ENCODE measurements at regions not wholly inside any gene's neighbourhood (a gene's known extent, or its start where the extent isn't known, plus 50 kb on each side); places are given as distances from the start of the nearest gene placed in this dataset.
"Not testable (repeated sequence)": the region's sequence is repeated elsewhere in the genome, so short reads cannot be mapped to it uniquely, and the experiment has no call there.

DNA sequence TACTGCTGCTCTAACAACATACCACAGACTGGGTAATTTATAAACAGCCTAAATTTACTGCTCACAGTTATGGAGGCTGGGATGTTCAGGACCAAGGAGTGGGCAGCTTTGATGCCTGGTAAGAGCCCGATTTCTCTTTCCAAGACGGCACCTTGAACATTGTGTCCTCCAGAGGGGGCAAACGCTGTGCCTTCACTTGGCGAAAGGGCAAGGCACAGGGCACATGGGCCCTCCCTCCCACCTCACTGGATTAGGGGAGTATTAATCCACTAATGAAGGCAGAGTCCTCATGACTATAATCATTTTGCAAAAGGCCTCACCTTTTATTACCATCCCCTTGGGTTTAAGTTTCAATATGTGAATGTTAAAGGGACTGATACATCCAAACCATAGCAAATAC is 397.7 kb downstream of the TMEM38B start:
- no peak for DNase-seq

DNA sequence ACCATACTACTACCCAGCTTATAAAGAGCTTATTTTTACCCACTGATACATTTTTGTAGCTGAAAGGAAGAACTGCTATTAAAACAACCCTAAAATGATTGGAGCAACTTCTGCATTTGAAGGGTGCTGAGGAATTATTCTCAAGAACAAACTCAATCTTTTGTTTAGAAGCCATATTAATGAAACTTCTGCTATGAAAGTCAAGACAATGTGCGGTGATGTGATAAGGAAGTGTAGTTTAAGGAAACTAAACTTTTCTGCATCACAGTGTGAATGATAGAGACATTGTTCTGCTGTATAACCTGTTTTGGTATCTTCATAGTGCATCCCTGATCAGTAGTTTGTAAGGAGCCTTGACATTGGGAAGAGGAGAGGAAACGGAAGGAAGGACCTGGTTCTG is 408.5 kb downstream of the TMEM38B start:
- Histone ChIP-seq H3K36me3 (ENCODE audit: control insufficient read depth, insufficient read depth, low read length) (no peaks in the 10 kb centered on the region), H3K27me3 (ENCODE audit: control insufficient read depth, insufficient read depth, low read length) (no peaks in the 10 kb centered on the region), H3K4me3 (ENCODE audit: low read length) (no peak overlapping the region), H3K27ac (ENCODE audit: low read length) (no peak overlapping the region), H3K9me3 (replicated peaks; ENCODE audit: control insufficient read depth, low read depth, low read length) (no peaks in the 10 kb centered on the region), H3K4me1 (ENCODE audit: control insufficient read depth, insufficient read depth, low read length) (no peaks in the 10 kb centered on the region)
- WGBS (ENCODE audit: insufficient coverage) = 94% methylated on average over 2 of the region's 2 CpGs
- no peak for DNase-seq

More for the DNA sequence above, 397.7 kb downstream of the TMEM38B start:
- 83% methylated on average over 2 of the region's 4 CpGs for WGBS (ENCODE audit: insufficient coverage)
- Histone ChIP-seq H3K27me3 (ENCODE audit: control insufficient read depth, insufficient read depth, low read length) (no peaks in the 10 kb centered on the region), H3K4me3 (ENCODE audit: low read length) (no peak overlapping the region), H3K36me3 (ENCODE audit: control insufficient read depth, insufficient read depth, low read length) (no peaks in the 10 kb centered on the region), H3K9me3 (replicated peaks; ENCODE audit: control insufficient read depth, low read depth, low read length) (no peaks in the 10 kb centered on the region), H3K27ac (ENCODE audit: low read length) (no peak overlapping the region), H3K4me1 (ENCODE audit: control insufficient read depth, insufficient read depth, low read length) (no peaks in the 10 kb centered on the region)

DNA sequence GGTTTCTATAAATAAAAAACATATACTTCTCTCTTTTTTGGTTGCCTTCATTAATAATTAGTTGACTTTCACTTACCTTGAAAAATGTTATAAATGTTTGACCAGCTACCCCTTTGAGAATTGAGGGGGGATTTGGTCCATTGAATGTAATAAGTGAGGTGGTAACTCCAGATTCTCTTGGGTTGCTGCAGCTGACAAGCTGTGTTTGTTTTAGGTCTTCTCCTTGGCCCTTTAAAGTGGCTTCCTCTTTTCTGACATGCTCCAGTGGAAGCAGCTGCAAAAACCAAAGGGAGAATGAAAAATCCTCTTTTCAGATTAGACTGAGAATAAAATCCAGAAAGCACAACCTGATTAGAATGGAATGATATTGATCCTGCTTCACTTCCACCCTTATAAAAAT is 410.5 kb downstream of the TMEM38B start:
- H3K9me3 ChIP-seq (replicated peaks; ENCODE audit: control insufficient read depth, low read depth, low read length) = no peaks in the 10 kb centered on the region
- no peaks in the 10 kb centered on the region for H3K4me1 ChIP-seq (ENCODE audit: control insufficient read depth, insufficient read depth, low read length)
- H3K36me3 ChIP-seq (ENCODE audit: control insufficient read depth, insufficient read depth, low read length) = no peaks in the 10 kb centered on the region
- no peak overlapping the region for H3K4me3 ChIP-seq (ENCODE audit: low read length)
- DNase-seq = no peak
- H3K27me3 ChIP-seq (ENCODE audit: control insufficient read depth, insufficient read depth, low read length) = no peaks in the 10 kb centered on the region
- H3K27ac ChIP-seq (ENCODE audit: low read length) = no peak overlapping the region

DNA sequence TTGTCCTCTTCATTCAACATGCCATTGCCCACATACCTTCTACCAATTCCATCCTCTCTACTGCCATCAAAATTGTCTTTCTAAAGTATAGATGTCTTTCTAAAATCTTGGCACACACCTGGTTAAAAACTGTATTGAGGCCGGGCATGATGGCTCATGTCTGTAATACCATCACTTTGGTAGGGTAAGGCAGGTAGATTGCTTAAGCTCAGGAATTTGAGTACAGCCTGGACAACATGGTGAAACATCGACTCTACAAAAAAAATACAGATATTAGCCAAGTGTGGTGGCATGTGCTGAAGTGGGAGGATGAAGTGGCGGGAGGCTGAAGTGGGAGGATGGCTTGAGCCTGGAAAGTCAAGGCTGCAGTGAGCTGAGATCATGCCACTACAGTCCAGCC is 412.1 kb downstream of the TMEM38B start:
- H3K36me3 ChIP-seq (ENCODE audit: control insufficient read depth, insufficient read depth, low read length) = no peaks in the 10 kb centered on the region
- no peaks in the 10 kb centered on the region for H3K9me3 ChIP-seq (replicated peaks; ENCODE audit: control insufficient read depth, low read depth, low read length)
- no peak overlapping the region for H3K27ac ChIP-seq (ENCODE audit: low read length)
- no peak for DNase-seq
- H3K4me3 ChIP-seq (ENCODE audit: low read length) = no peak overlapping the region
- H3K27me3 ChIP-seq (ENCODE audit: control insufficient read depth, insufficient read depth, low read length) = no peaks in the 10 kb centered on the region
- WGBS (ENCODE audit: insufficient coverage) = no CpG with 5 or more reads among the region's 3 CpGs
- H3K4me1 ChIP-seq (ENCODE audit: control insufficient read depth, insufficient read depth, low read length) = peaks cover 1% of the 10 kb centered on the region

DNA sequence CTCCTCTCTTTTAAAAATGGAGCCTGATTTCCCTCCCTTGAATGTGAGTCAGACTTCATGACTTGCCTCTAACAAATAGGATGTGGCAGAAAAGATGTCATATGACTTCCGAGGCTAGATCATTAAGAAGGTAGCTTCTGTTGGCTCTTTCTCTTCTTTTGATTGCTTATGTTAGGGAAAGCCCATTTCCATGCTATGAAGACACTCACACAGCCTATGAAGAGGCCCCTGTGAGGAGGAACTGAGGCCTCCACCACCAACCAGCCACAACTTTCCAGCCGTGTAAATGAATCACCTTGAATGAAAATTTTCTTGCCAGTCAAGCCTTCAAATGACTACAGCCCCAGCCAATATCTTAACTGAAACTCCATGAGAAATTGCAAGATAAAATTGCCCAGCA is 413.4 kb downstream of the TMEM38B start:
- Histone ChIP-seq H3K36me3 (ENCODE audit: control insufficient read depth, insufficient read depth, low read length) (no peaks in the 10 kb centered on the region), H3K27me3 (ENCODE audit: control insufficient read depth, insufficient read depth, low read length) (no peaks in the 10 kb centered on the region), H3K27ac (ENCODE audit: low read length) (no peak overlapping the region), H3K4me1 (ENCODE audit: control insufficient read depth, insufficient read depth, low read length) (peaks cover 2% of the 10 kb centered on the region), H3K9me3 (replicated peaks; ENCODE audit: control insufficient read depth, low read depth, low read length) (no peaks in the 10 kb centered on the region), H3K4me3 (ENCODE audit: low read length) (no peak overlapping the region)
- no peak for DNase-seq
- 83% methylated on average over 1 of the region's 2 CpGs for WGBS (ENCODE audit: insufficient coverage)

DNA sequence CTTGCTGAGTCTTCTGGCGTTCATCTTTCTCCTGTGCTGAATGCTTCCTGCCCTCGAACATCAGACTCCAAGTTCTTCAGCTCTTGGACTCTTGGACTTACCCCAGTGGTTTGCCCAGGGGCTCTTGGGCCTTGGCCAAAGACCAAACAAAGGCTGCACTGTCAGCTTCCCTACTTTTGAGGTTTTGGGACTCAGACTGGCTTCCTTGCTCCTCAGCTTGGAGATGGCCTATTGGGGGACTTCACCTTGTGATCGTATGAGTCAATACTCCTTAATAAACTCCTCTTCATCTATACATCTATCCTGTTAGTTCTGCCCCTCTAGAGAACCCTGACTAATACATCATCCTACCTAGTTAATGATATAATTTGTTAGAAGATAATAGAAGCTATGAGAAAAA is 415.4 kb downstream of the TMEM38B start:
- H3K27ac ChIP-seq (ENCODE audit: low read length); H3K27me3 ChIP-seq (ENCODE audit: control insufficient read depth, insufficient read depth, low read length); H3K4me3 ChIP-seq (ENCODE audit: low read length); H3K4me1 ChIP-seq (ENCODE audit: control insufficient read depth, insufficient read depth, low read length); H3K9me3 ChIP-seq (replicated peaks; ENCODE audit: control insufficient read depth, low read depth, low read length); DNase-seq; H3K36me3 ChIP-seq (ENCODE audit: control insufficient read depth, insufficient read depth, low read length): not testable (repeated sequence)
- WGBS (ENCODE audit: insufficient coverage) = 80% methylated on average over 2 of the region's 3 CpGs

DNA sequence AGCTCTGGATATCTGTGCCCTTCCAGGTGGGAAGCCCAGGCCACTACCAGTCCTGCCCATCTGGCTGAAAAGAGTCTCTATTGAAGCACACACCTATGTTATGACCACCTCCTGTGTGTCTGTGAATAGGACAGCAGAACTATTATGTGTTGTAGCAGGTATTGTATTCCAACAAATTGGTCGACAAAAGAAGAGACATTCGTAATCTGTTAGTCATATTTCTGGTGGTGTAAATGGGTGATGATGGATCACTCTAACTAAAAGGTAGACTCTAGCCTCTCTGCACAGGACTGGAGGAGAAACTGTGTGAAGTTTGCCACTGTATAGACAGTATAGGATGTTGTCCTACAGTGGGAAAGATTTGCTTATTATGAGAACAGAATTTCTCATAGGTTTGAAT is 416.1 kb downstream of the TMEM38B start:
- H3K27me3 ChIP-seq (ENCODE audit: control insufficient read depth, insufficient read depth, low read length) = no peaks in the 10 kb centered on the region
- H3K4me3 ChIP-seq (ENCODE audit: low read length) = no peak overlapping the region
- H3K4me1 ChIP-seq (ENCODE audit: control insufficient read depth, insufficient read depth, low read length) = peaks cover 2% of the 10 kb centered on the region
- no CpG with 5 or more reads among the region's 2 CpGs for WGBS (ENCODE audit: insufficient coverage)
- no peaks in the 10 kb centered on the region for H3K9me3 ChIP-seq (replicated peaks; ENCODE audit: control insufficient read depth, low read depth, low read length)
- no peak overlapping the region for H3K27ac ChIP-seq (ENCODE audit: low read length)
- no peak for DNase-seq
- H3K36me3 ChIP-seq (ENCODE audit: control insufficient read depth, insufficient read depth, low read length) = no peaks in the 10 kb centered on the region

DNA sequence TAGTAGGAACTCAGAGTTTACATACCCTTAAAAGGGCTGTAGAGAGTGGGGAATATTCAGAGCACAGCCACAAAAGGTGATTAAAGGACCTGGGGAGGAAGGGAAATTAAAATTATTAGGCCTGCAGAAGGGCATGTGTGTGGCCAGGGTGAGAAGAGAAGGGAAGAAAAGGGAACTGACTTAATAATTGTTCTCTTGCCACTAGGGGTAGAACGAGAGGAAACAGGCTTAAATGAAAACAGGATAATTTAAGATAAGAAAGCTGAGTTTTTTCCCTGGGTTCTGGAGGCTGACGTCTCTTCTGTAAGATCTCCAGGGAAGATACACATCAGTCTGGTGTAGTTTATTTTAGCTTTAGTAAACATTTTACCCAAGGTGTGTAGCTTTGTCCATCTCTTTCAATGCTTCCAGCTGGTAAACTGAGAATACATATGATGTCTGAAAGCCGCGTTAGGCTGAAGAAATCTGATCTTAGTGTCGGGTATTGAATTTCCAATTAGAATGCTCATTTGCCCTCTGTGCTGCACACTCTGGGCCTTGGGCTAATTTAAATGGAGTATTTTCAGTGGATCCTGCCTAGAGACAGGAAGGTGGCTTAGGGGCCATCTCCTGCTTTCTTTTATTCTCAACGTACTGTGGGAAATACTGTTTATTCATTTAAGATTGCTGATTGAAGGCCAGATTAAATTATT is 416.8 kb downstream of the TMEM38B start:
- H3K27ac ChIP-seq (ENCODE audit: low read length) = no peak overlapping the region
- H3K9me3 ChIP-seq (replicated peaks; ENCODE audit: control insufficient read depth, low read depth, low read length) = no peaks in the 10 kb centered on the region
- no peak for DNase-seq
- H3K4me3 ChIP-seq (ENCODE audit: low read length) = no peak overlapping the region
- no peaks in the 10 kb centered on the region for H3K27me3 ChIP-seq (ENCODE audit: control insufficient read depth, insufficient read depth, low read length)
- peaks cover 2% of the 10 kb centered on the region for H3K4me1 ChIP-seq (ENCODE audit: control insufficient read depth, insufficient read depth, low read length)
- 29% methylated on average over 3 of the region's 6 CpGs for WGBS (ENCODE audit: insufficient coverage)
- H3K36me3 ChIP-seq (ENCODE audit: control insufficient read depth, insufficient read depth, low read length) = no peaks in the 10 kb centered on the region

DNA sequence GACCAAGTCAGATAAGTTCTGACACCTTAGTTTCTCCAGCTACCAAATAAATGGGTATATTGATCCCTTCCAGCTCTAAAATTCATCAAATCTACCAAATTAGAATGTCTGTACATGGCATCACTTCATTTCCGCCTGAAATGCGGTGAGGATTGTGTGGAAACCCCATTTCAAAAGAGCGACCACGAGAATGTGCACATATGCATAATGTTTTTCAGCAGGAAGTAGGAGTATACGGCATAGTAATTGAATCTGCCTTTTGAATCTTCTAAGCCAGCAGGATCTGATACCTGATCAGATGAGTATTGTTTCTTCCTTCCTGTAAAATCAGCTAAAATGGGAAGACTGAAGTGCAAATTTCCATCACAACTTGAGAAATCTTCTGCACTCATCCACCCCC is 418.6 kb downstream of the TMEM38B start:
- Histone ChIP-seq H3K27ac (ENCODE audit: low read length) (no peak overlapping the region), H3K27me3 (ENCODE audit: control insufficient read depth, insufficient read depth, low read length) (no peaks in the 10 kb centered on the region), H3K36me3 (ENCODE audit: control insufficient read depth, insufficient read depth, low read length) (no peaks in the 10 kb centered on the region), H3K4me3 (ENCODE audit: low read length) (no peak overlapping the region), H3K4me1 (ENCODE audit: control insufficient read depth, insufficient read depth, low read length) (peaks cover 2% of the 10 kb centered on the region), H3K9me3 (replicated peaks; ENCODE audit: control insufficient read depth, low read depth, low read length) (no peaks in the 10 kb centered on the region)
- DNase-seq = no peak
- 71% methylated on average over 3 of the region's 5 CpGs for WGBS (ENCODE audit: insufficient coverage)

DNA sequence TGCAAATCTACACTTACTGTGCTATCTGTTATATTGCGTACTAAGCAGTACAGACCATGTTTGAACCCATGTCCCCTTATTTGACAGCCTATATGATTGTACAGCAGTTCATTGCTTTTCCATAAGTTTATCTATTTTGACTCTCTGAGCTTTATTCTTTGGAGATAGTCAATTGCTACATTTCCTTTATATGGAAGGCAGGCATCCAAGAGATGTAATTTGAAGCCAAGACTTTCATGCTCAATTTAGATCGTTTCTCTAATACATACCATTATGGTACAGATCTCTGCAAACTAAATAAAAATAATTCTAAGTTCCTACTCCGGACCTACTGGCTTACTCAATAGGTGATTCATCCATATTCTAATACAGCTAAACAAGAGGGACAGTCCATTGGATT is 424.8 kb downstream of the TMEM38B start:
- no peaks in the 10 kb centered on the region for H3K36me3 ChIP-seq (ENCODE audit: control insufficient read depth, insufficient read depth, low read length)
- H3K9me3 ChIP-seq (replicated peaks; ENCODE audit: control insufficient read depth, low read depth, low read length) = no peaks in the 10 kb centered on the region
- DNase-seq = peak; percentile 47
- no peaks in the 10 kb centered on the region for H3K4me1 ChIP-seq (ENCODE audit: control insufficient read depth, insufficient read depth, low read length)
- no peak overlapping the region for H3K27ac ChIP-seq (ENCODE audit: low read length)
- H3K4me3 ChIP-seq (ENCODE audit: low read length) = no peak overlapping the region
- no CpG with 5 or more reads among the region's 3 CpGs for WGBS (ENCODE audit: insufficient coverage)
- H3K27me3 ChIP-seq (ENCODE audit: control insufficient read depth, insufficient read depth, low read length) = no peaks in the 10 kb centered on the region

DNA sequence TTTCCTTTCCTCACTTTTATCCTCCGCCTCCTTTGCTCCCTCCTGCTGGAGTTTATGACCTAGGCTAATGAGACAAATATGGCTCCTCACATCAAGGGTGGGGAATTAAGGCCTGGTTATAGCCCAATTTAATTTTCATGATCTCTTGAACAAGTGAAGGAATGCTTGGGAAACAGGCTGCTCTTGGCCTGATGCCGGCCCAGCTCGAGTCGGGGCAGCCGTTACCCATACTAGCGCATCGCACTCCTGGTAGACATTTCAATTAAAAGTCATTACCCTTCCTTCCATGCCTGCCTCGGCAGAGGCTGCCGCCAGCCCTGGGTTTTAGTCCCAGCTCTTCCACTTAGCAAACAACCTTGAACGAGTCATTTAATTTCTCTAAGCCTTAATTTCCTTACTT is 425.7 kb downstream of the TMEM38B start:
- Histone ChIP-seq H3K27ac (ENCODE audit: low read length) (no peak overlapping the region), H3K4me3 (ENCODE audit: low read length) (no peak overlapping the region), H3K27me3 (ENCODE audit: control insufficient read depth, insufficient read depth, low read length) (no peaks in the 10 kb centered on the region), H3K9me3 (replicated peaks; ENCODE audit: control insufficient read depth, low read depth, low read length) (no peaks in the 10 kb centered on the region), H3K36me3 (ENCODE audit: control insufficient read depth, insufficient read depth, low read length) (no peaks in the 10 kb centered on the region), H3K4me1 (ENCODE audit: control insufficient read depth, insufficient read depth, low read length) (no peaks in the 10 kb centered on the region)
- WGBS (ENCODE audit: insufficient coverage) = 43% methylated on average over 7 of the region's 10 CpGs
- no peak for DNase-seq

Measured in muscle of leg (tissue), 3 donors.